NCI-H748 (cell line): ENCODE measurements at regions not wholly inside any gene's neighbourhood (a gene's known extent, or its start where the extent isn't known, plus 50 kb on each side); places are given as distances from the start of the nearest gene placed in this dataset.
"Not testable (repeated sequence)": the region's sequence is repeated elsewhere in the genome, so short reads cannot be mapped to it uniquely, and the experiment has no call there.

Experiments
- DNase-seq: peaks from one replicate; lab custom pipeline; 2025; ENCODE audit not compliant: unreplicated experiment; lab: John Stamatoyannopoulos, UW

GRCh38 chr14:71753126-71753830, 179.0 kb upstream of the RGS6 start:
- peak; percentile 84 for DNase-seq

- no peak for DNase-seq
These were observed 178.3 kb upstream of the RGS6 start for GRCh38 chr14:71753976-71754375.

GRCh38 chr14:71754422-71755095, 177.7 kb upstream of the RGS6 start:
- no peak for DNase-seq

- peak; percentile 79 for DNase-seq
These were observed 173.8 kb upstream of the RGS6 start for GRCh38 chr14:71758229-71758951.

GRCh38 chr14:71762575-71762974, 169.7 kb upstream of the RGS6 start:
- no peak for DNase-seq

GRCh38 chr14:71764701-71765382, 167.4 kb upstream of the RGS6 start:
- peak; percentile 69 for DNase-seq

- DNase-seq, result no peak
These were observed 166.7 kb upstream of the RGS6 start for GRCh38 chr14:71765505-71765904.

GRCh38 chr14:71770431-71770830, 161.8 kb upstream of the RGS6 start:
- DNase-seq, result no peak

- DNase-seq, result not testable (repeated sequence)
These were observed 160.8 kb upstream of the RGS6 start for GRCh38 chr14:71771421-71771820.

GRCh38 chr14:71771996-71772395, 160.2 kb upstream of the RGS6 start:
- not testable (repeated sequence) for DNase-seq

GRCh38 chr14:71773898-71774481, 158.2 kb upstream of the RGS6 start:
- DNase-seq, result peak; percentile 14

- no peak for DNase-seq
These were observed 155.5 kb upstream of the RGS6 start for GRCh38 chr14:71776471-71777360.

GRCh38 chr14:71780075-71780474, 152.2 kb upstream of the RGS6 start:
- DNase-seq, result no peak

- DNase-seq, result no peak
These were observed 151.4 kb upstream of the RGS6 start for GRCh38 chr14:71780822-71781221.

GRCh38 chr14:71783088-71783487, 149.1 kb upstream of the RGS6 start:
- DNase-seq, result peak; percentile 26

- no peak for DNase-seq
These were observed 148.4 kb upstream of the RGS6 start for GRCh38 chr14:71783786-71784185.

- no peak for DNase-seq
These were observed 143.2 kb upstream of the RGS6 start for GRCh38 chr14:71789005-71789404.

GRCh38 chr14:71799841-71800240, 132.4 kb upstream of the RGS6 start:
- DNase-seq, result no peak

GRCh38 chr14:71800878-71801277, 131.4 kb upstream of the RGS6 start:
- DNase-seq, result no peak
